Upper lobe of right lung (tissue), 1 donor: ENCODE measurements at regions not wholly inside any gene's neighbourhood (a gene's known extent, or its start where the extent isn't known, plus 50 kb on each side); places are given as distances from the start of the nearest gene placed in this dataset.

Experiments used
- ATAC-seq: fragments of 200-7000 bp; cut with Tn5 transposase; one replicate; pipeline ENCODE4 v1.9.1; 2020; ENCODE audit warnings: mild to moderate bottlenecking, moderate library complexity
- DNase-seq: peaks from one replicate; pipeline ENCODE4 v3.0.0-alpha.2; 2020
- H3K27ac ChIP-seq: fragments of 200-600 bp; one replicate; pipeline ENCODE4 v1.8.0; 2022
- H3K27me3 ChIP-seq: fragments of 200-600 bp; one replicate; pipeline ENCODE4 v1.8.0; 2022; ENCODE audit warnings: mild to moderate bottlenecking
- H3K36me3 ChIP-seq: fragments of 200-600 bp; one replicate; pipeline ENCODE4 v1.8.0; 2022
- H3K4me1 ChIP-seq: fragments of 200-600 bp; one replicate; pipeline ENCODE4 v1.8.0; 2022
- H3K4me3 ChIP-seq: fragments of 200-600 bp; one replicate; pipeline ENCODE4 v1.8.0; 2022; ENCODE audit warnings: mild to moderate bottlenecking
- H3K9me3 ChIP-seq: fragments of 200-600 bp; one replicate; pipeline ENCODE4 v1.8.0; 2022
- intact Hi-C: fragments of 100-400 bp; cut with DNase I; formaldehyde crosslinking; loops from one replicate; pipeline ENCODE4 v1.11.0; 2022
- TF ChIP-seq, protein P1 (sequence below): fragments of 200-600 bp; IDR thresholded peaks from one replicate; pipeline ENCODE4 v1.8.0; 2022; ENCODE audit warnings: antibody characterized with exemption
- donor health status: DM: no; HTN: yes; CAD: no; lungs with severe emphysema.

DNA sequence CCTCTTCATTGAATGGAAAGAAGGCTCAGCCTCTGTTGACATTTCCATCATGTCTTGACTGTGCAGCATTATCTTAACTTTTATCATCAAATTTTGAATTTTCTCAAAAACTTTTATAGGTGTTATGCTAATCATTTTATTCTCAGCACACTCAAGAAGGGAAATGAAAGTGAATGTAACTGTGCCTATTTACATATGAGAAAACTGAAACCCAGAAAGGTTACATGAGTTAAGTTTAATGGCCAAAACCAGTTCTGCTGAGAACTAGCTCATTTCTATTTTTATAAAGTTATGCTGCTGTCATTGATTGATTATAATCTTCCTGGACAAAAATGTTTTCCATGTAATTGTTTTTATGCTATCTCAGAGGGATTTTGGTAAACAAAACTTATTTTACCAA lies 618.8 kb upstream of the NRXN1 start:
- Histone ChIP-seq H3K4me3 (no peak overlapping the region), H3K27me3 (no peaks in the 10 kb centered on the region), H3K9me3 (no peaks in the 10 kb centered on the region), H3K36me3 (no peaks in the 10 kb centered on the region), H3K4me1 (no peaks in the 10 kb centered on the region), H3K27ac (no peak overlapping the region)
- ATAC-seq = no peak
- TF ChIP-seq, protein P1, sequence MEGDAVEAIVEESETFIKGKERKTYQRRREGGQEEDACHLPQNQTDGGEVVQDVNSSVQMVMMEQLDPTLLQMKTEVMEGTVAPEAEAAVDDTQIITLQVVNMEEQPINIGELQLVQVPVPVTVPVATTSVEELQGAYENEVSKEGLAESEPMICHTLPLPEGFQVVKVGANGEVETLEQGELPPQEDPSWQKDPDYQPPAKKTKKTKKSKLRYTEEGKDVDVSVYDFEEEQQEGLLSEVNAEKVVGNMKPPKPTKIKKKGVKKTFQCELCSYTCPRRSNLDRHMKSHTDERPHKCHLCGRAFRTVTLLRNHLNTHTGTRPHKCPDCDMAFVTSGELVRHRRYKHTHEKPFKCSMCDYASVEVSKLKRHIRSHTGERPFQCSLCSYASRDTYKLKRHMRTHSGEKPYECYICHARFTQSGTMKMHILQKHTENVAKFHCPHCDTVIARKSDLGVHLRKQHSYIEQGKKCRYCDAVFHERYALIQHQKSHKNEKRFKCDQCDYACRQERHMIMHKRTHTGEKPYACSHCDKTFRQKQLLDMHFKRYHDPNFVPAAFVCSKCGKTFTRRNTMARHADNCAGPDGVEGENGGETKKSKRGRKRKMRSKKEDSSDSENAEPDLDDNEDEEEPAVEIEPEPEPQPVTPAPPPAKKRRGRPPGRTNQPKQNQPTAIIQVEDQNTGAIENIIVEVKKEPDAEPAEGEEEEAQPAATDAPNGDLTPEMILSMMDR = no peak
- intact Hi-C loops = no loop called here
- no peak for DNase-seq

GRCh38 chr2:51649366-51649765 lies 617.4 kb upstream of the NRXN1 start:
- ATAC-seq (no peak), DNase-seq (no peak)
- no peaks in the 10 kb centered on the region for H3K4me1 ChIP-seq
- no peaks in the 10 kb centered on the region for H3K27me3 ChIP-seq
- no peaks in the 10 kb centered on the region for H3K9me3 ChIP-seq
- H3K4me3 ChIP-seq = no peak overlapping the region
- no peaks in the 10 kb centered on the region for H3K36me3 ChIP-seq
- no peak overlapping the region for H3K27ac ChIP-seq
- intact Hi-C loops = no loop called here
- TF ChIP-seq, protein P1 = no peak

DNA sequence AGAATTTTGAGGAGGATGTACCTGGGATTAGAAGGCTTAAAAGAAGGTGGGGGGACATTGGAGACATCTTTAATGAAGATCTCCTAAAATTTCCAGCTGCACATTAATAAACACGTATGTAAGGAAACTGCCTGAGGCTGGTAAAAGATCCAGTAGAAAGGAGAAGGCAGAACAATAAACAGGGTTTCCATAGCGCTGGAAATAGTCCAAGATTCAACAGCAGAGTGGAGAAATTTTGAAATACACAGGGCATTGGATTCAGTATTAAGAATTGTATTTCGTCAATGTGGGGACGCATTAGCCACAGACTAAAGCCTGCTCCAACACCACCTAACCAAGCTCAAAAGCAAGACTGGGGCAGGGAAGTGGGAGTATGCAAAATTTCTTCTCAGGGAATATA lies 606.9 kb upstream of the NRXN1 start:
- ATAC-seq (no peak), DNase-seq (no peak)
- TF ChIP-seq, protein P1 = no peak
- intact Hi-C loops = no loop called here
- Histone ChIP-seq H3K4me1 (no peaks in the 10 kb centered on the region), H3K4me3 (no peak overlapping the region), H3K36me3 (no peaks in the 10 kb centered on the region), H3K27me3 (no peaks in the 10 kb centered on the region), H3K9me3 (no peaks in the 10 kb centered on the region), H3K27ac (no peak overlapping the region)

DNA sequence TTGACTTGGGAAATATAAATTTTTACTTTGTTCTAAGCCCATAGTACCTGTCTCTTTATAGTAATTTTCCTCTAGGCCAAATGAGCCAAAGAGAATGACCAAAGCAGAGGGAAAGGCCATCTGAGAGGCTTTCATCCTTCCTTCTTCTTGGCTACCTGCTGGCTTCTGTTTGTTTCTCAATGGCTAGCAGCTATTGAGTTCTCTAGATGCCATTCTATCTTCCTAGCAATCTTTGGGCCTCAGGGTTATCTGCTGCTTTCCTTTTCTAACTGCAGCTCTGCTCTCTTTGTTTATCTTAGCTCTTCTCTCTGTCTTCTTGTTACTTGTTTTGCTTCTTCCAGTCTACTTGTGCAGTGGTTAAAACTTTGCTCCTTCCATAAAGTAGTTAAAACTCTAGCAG lies 601.1 kb upstream of the NRXN1 start:
- Histone ChIP-seq H3K9me3 (no peaks in the 10 kb centered on the region), H3K27me3 (no peaks in the 10 kb centered on the region), H3K4me1 (no peaks in the 10 kb centered on the region), H3K27ac (no peak overlapping the region), H3K36me3 (no peaks in the 10 kb centered on the region), H3K4me3 (no peak overlapping the region)
- no peak for DNase-seq
- ATAC-seq = no peak
- TF ChIP-seq, protein P1 = no peak
- intact Hi-C loops = no loop called here

GRCh38 chr2:51629406-51629805 lies 597.5 kb upstream of the NRXN1 start:
- ATAC-seq (no peak), DNase-seq (no peak)
- intact Hi-C loops = no loop called here
- no peaks in the 10 kb centered on the region for H3K36me3 ChIP-seq
- H3K27me3 ChIP-seq = no peaks in the 10 kb centered on the region
- no peak overlapping the region for H3K4me3 ChIP-seq
- no peaks in the 10 kb centered on the region for H3K9me3 ChIP-seq
- TF ChIP-seq, protein P1 = no peak
- H3K27ac ChIP-seq = no peak overlapping the region
- no peaks in the 10 kb centered on the region for H3K4me1 ChIP-seq

DNA sequence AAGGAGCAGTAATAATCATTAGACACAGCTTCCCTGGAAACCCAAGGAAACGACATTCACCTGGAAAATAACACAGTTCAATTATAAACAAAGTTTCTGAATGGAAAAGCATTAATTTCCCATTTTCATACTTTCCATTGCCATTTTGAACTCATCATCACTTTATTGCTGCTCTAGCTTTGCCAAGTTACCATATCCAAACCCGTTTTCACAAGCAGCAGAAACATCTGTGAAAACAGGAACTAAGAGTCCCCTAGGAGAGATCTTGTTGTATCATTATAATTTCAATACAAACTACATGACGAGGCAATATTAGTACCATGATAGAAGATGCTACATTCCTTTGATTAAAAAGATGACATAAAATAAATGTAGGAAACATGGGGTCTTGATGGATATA lies 597.0 kb upstream of the NRXN1 start:
- Histone ChIP-seq H3K4me3 (no peak overlapping the region), H3K4me1 (no peaks in the 10 kb centered on the region), H3K36me3 (no peaks in the 10 kb centered on the region), H3K27ac (no peak overlapping the region), H3K27me3 (no peaks in the 10 kb centered on the region), H3K9me3 (no peaks in the 10 kb centered on the region)
- ATAC-seq (no peak), DNase-seq (no peak)
- TF ChIP-seq, protein P1 = no peak
- intact Hi-C loops = no loop called here
